Calu3 (cell line): ENCODE measurements at regions not wholly inside any gene's neighbourhood (a gene's known extent, or its start where the extent isn't known, plus 50 kb on each side); places are given as distances from the start of the nearest gene placed in this dataset.

Source experiments
- BruUV-seq: library from RNA; stranded (reverse); fragments of 400-500 nt; replicated peaks from 2 replicates; lab custom pipeline; 2021; lab: Mats Ljungman, UMichigan
- CTCF ChIA-PET: fragments of 300-600 bp; sonication (Branson Sonifier 250); formaldehyde crosslinking; loops from one replicate; lab custom pipeline; 2022; ENCODE audit warnings: antibody characterized with exemption; lab: Charles Lee
- DNase-seq: peaks from one replicate; pipeline ENCODE4 v3.0.0; 2022
- H3K27ac Mint-ChIP-seq: one replicate; pipeline ENCODE4 v1.8.0; 2022; ENCODE audit warnings: mixed read lengths; ENCODE audit not compliant: unreplicated experiment
- H3K27me3 Mint-ChIP-seq: one replicate; pipeline ENCODE4 v1.8.0; 2022; ENCODE audit warnings: mixed read lengths; ENCODE audit not compliant: unreplicated experiment
- H3K36me3 Mint-ChIP-seq: one replicate; pipeline ENCODE4 v1.8.0; 2022; ENCODE audit warnings: mild to moderate bottlenecking, moderate library complexity, mixed read lengths; ENCODE audit not compliant: insufficient read depth, unreplicated experiment
- H3K4me1 Mint-ChIP-seq: one replicate; pipeline ENCODE4 v1.8.0; 2022; ENCODE audit warnings: mild to moderate bottlenecking, low read depth, mixed read lengths; ENCODE audit not compliant: unreplicated experiment
- H3K4me3 Mint-ChIP-seq: one replicate; pipeline ENCODE4 v1.8.0; 2022; ENCODE audit warnings: mild to moderate bottlenecking, low read depth, moderate library complexity, mixed read lengths; ENCODE audit not compliant: unreplicated experiment
- H3K9me3 Mint-ChIP-seq: one replicate; pipeline ENCODE4 v1.8.0; 2022; ENCODE audit warnings: low read depth, mixed read lengths; ENCODE audit not compliant: unreplicated experiment
- intact Hi-C: fragments of 100-400 bp; cut with micrococcal nuclease; formaldehyde crosslinking; loops from one replicate; pipeline ENCODE4 v1.10.0; 2022; ENCODE audit not compliant: unreplicated experiment
- TF ChIP-seq, protein P1 (sequence below): fragments of 200-600 bp; IDR thresholded peaks from one replicate; pipeline ENCODE4 v1.8.0; 2022; ENCODE audit warnings: antibody characterized with exemption; ENCODE audit not compliant: unreplicated experiment

DNA sequence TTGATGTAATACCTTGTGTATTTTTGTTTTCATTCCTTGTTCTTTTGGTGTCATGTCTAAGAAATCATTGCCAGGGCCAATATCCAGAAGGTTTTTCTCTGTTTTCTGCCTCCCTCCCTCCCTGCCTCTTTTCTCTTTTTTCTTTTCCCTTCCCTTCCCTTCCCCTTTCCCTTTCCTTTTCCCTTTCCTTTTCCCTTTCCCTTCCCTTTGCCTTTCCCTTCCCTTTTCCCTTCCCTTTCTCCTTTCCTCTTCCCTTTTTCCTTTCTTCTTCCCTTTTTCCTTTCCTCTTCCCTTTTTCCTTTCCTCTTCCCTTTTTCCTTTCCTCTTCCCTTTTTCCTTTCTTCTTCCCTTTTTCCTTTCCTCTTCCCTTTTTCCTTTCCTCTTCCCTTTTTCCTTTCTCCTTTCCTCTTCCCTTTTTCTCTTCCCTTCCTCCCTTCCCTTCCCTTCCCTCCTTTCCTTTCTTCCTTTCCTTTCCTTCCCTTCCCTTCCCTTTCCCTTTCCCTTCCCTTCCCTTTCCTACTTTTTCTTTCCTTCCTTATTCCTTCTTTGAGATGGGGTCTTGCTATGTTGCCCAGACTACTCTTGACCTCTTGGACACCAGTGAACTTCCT lies 646.1 kb downstream of the RAPGEF2 start:
- no peaks in the 10 kb centered on the region for H3K4me1 Mint-ChIP-seq
- H3K27ac Mint-ChIP-seq = no peak overlapping the region
- TF ChIP-seq, protein P1, sequence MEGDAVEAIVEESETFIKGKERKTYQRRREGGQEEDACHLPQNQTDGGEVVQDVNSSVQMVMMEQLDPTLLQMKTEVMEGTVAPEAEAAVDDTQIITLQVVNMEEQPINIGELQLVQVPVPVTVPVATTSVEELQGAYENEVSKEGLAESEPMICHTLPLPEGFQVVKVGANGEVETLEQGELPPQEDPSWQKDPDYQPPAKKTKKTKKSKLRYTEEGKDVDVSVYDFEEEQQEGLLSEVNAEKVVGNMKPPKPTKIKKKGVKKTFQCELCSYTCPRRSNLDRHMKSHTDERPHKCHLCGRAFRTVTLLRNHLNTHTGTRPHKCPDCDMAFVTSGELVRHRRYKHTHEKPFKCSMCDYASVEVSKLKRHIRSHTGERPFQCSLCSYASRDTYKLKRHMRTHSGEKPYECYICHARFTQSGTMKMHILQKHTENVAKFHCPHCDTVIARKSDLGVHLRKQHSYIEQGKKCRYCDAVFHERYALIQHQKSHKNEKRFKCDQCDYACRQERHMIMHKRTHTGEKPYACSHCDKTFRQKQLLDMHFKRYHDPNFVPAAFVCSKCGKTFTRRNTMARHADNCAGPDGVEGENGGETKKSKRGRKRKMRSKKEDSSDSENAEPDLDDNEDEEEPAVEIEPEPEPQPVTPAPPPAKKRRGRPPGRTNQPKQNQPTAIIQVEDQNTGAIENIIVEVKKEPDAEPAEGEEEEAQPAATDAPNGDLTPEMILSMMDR = no peak
- H3K9me3 Mint-ChIP-seq = no peaks in the 10 kb centered on the region
- no peak for DNase-seq
- no TSS peak for BruUV-seq
- no peaks in the 10 kb centered on the region for H3K36me3 Mint-ChIP-seq
- intact Hi-C loops = no loop called here
- H3K27me3 Mint-ChIP-seq = no peaks in the 10 kb centered on the region
- CTCF ChIA-PET = no interaction called here
- no peak overlapping the region for H3K4me3 Mint-ChIP-seq

DNA sequence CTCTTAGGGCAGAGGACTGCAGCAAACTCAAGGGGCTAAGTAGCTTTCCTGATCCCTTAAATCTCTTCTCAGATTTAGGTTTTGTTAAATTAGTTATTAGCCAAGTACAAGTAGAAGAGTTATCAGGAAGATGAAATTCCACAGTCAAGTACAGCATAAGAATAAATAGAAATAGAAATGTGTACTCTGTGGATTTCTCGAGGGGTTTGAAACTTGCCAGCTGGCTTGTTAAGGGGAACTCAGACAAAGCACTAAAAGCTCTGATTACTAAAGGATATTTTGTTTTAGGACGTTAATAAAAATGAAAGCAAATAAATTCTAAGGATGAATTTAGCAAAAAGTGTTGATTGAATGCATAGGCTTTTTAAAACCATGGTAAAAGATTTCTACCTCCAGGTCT lies 654.6 kb downstream of the RAPGEF2 start:
- Mint-ChIP-seq H3K9me3 (peaks cover 5% of the 10 kb centered on the region), H3K4me3 (no peak overlapping the region), H3K4me1 (peaks cover 8% of the 10 kb centered on the region), H3K36me3 (no peaks in the 10 kb centered on the region), H3K27ac (no peak overlapping the region), H3K27me3 (no peaks in the 10 kb centered on the region)
- intact Hi-C loops = loop anchor here (5.0 kb wide), 1 partner anchor 270 kb away; no protein-coding TSS in a partner anchor
- CTCF ChIA-PET = no interaction called here
- no TSS peak for BruUV-seq
- DNase-seq = no peak
- TF ChIP-seq, protein P1 = no peak

DNA sequence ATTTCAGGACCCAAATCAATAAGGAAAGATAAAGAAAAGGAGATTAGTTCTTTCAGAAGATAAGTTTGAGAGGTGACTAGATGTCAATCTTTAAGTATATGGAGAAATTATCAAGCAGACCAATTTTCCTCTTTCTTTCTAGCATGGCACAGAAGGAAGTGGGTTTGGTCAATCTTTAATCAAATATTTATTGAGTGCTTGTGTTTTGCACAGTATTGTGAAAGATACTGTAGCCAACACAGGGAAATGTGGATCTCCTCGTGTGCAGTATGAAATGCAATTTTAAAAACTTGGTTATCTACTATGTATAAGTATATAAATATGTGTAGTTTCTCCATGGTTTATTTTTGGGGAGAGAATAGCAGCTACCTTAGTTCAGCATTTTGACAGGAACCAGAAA lies 655.2 kb downstream of the RAPGEF2 start:
- DNase-seq = no peak
- peaks cover 5% of the 10 kb centered on the region for H3K9me3 Mint-ChIP-seq
- CTCF ChIA-PET = no interaction called here
- H3K27ac Mint-ChIP-seq = no peak overlapping the region
- H3K4me3 Mint-ChIP-seq = no peak overlapping the region
- TF ChIP-seq, protein P1 = no peak
- H3K4me1 Mint-ChIP-seq = peaks cover 8% of the 10 kb centered on the region
- no TSS peak for BruUV-seq
- intact Hi-C loops = loop anchor here (5.0 kb wide), 1 partner anchor 271 kb away; no protein-coding TSS in a partner anchor
- H3K27me3 Mint-ChIP-seq = no peaks in the 10 kb centered on the region
- no peaks in the 10 kb centered on the region for H3K36me3 Mint-ChIP-seq

DNA sequence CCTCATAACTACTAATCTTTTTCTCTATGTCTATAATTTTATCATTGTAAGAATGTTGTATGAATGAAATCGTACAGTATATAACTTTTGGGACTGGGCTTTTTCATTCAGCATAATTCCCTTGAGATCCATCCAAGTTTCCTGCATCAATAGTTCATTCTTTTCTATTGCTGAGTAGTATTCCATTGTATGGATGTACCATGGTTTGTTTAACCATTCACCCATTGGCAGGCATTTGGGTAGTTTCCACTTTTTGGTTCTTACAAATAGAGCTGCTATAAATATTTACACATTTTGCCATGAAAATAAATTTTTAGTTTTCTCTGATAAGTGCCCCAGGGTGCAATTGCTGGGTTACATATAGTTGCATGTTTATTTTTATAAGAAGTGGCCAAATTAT lies 659.8 kb downstream of the RAPGEF2 start:
- Mint-ChIP-seq H3K4me3 (no peak overlapping the region), H3K9me3 (no peaks in the 10 kb centered on the region), H3K4me1 (peaks cover 7% of the 10 kb centered on the region), H3K27ac (no peak overlapping the region), H3K36me3 (no peaks in the 10 kb centered on the region), H3K27me3 (no peaks in the 10 kb centered on the region)
- intact Hi-C loops = loop anchor here (5.0 to 10.0 kb wide), 5 partner anchors 92 to 1062 kb away; no protein-coding TSS in a partner anchor
- CTCF ChIA-PET = no interaction called here
- no peak for DNase-seq
- TF ChIP-seq, protein P1 = no peak
- no TSS peak for BruUV-seq
